HepG2 (cell line): ENCODE measurements at regions not wholly inside any gene's neighbourhood (a gene's known extent, or its start where the extent isn't known, plus 50 kb on each side); places are given as distances from the start of the nearest gene placed in this dataset.

Source experiments
- E2F5 ChIP-seq: sonication (generic); formaldehyde crosslinking; conservative IDR thresholded peaks from 2 replicates; pipeline ENCODE4 v1.4.0; 2020; ENCODE audit warnings: missing genetic modification reagents
- ZHX1 ChIP-seq: sonication (generic); formaldehyde crosslinking; IDR thresholded peaks from 2 replicates; pipeline ENCODE4 v1.8.1; 2022; ENCODE audit warnings: low read depth, mild to moderate bottlenecking, missing genetic modification reagents
- ZNF207 ChIP-seq: fragments of 450-650 bp; IDR thresholded peaks from 2 replicates; pipeline ENCODE4 v1.6.1; 2016; ENCODE audit warnings: antibody characterized with exemption, borderline replicate concordance
- ZNF318 ChIP-seq: sonication (generic); formaldehyde crosslinking; IDR thresholded peaks from 2 replicates; pipeline ENCODE4 v1.4.0; 2020; ENCODE audit warnings: mild to moderate bottlenecking, missing genetic modification reagents
- ZNF484 ChIP-seq: sonication (generic); formaldehyde crosslinking; IDR thresholded peaks from 2 replicates; pipeline ENCODE4 v1.5.1; 2020; ENCODE audit warnings: mild to moderate bottlenecking, low read depth, missing genetic modification reagents, borderline replicate concordance

- TF ChIP-seq ZNF207 (no peak), ZHX1 (no peak), ZNF484 (no peak), ZNF318 (CRISPR knock-in tag) (no peak), E2F5 (CRISPR knock-in tag) (no peak)
Observed at GRCh38 chr19:56991912-56992311, 127.9 kb upstream of the USP29 start.
